Muscle of leg (tissue), 3 donors: ENCODE measurements at regions not wholly inside any gene's neighbourhood (a gene's known extent, or its start where the extent isn't known, plus 50 kb on each side); places are given as distances from the start of the nearest gene placed in this dataset.
A peak's percentile ranks its signal among the peaks of the same experiment; 100 is the strongest.

Experiments
- DNase-seq: peaks from one replicate; pipeline ENCODE4 v3.0.0; 2013
- H3K27ac ChIP-seq: one replicate; pipeline ENCODE4 v1.5.1; 2013; ENCODE audit warnings: mild to moderate bottlenecking, low read length, control low read depth
- H3K27me3 ChIP-seq: one replicate; pipeline ENCODE4 v1.6.1; 2013; ENCODE audit warnings: low read length; ENCODE audit not compliant: control insufficient read depth, insufficient read depth
- H3K36me3 ChIP-seq: one replicate; pipeline ENCODE4 v1.6.1; 2013; ENCODE audit warnings: low read length; ENCODE audit not compliant: control insufficient read depth, insufficient read depth
- H3K4me1 ChIP-seq: one replicate; pipeline ENCODE4 v1.6.1; 2013; ENCODE audit warnings: low read length; ENCODE audit not compliant: control insufficient read depth, insufficient read depth
- H3K4me3 ChIP-seq: one replicate; pipeline ENCODE4 v1.5.1; 2013; ENCODE audit warnings: low read length, control low read depth
- H3K9me3 ChIP-seq: replicated peaks from 2 replicates; pipeline ENCODE4 v1.6.1; 2013; ENCODE audit warnings: low read depth, low read length; ENCODE audit not compliant: control insufficient read depth
- WGBS: methylation state at CpG from one replicate; pipeline ENCODE4 v1.1.5; 2013; ENCODE audit warnings: missing lambda C conversion rate; ENCODE audit not compliant: insufficient coverage; 5-methylcytosine and 5-hydroxymethylcytosine counted together

DNA sequence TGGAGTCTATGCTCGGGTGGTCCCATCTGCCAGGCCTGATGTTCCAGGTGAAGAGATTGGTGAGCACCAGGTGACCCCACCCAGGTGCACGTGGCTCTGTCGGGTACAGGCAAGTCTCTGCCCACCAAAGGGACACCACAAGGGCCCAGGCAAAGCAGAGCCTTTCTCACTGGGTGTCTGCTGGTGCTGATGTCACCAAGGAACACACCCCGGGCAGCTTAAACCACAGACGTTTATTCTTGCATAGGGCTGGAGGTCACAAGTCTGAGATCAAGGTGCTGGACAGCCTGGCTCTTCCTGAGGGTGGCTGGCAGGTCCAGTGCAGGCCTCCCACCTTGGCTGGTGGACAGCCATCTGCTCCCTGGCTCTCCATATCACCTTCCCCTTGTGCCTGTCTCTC lies 100.7 kb upstream of the CD93 start:
- Histone ChIP-seq H3K9me3 (no peaks in the 10 kb centered on the region), H3K36me3 (no peaks in the 10 kb centered on the region), H3K27ac (no peak overlapping the region), H3K4me1 (peaks cover 13% of the 10 kb centered on the region), H3K4me3 (no peak overlapping the region), H3K27me3 (no peaks in the 10 kb centered on the region)
- no peak for DNase-seq
- WGBS: 77% methylated on average over 4 of the region's 5 CpGs

DNA sequence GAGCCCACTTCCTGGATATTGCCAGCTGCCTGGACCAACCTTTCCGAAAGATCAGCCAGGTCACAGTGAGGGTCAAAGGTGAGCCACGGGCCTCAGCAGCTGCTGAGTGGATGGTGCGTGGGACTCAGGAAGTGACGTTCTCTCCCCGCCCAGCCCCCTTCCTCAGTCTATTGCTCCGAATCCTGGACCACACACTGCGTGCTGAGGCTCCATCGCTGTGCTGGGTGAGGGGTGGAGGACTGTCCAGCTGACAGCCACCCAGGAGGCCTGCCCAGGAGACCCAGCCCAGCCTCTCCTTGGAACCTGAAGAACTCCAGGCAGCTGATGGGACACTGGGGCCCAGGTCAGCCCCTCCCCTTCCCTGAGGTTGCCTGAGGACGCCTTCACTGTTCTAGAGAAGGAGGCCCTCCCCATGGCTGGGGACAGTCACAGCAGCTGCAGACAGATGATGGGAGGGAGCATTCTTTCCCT lies 94.4 kb upstream of the CD93 start:
- no peak overlapping the region for H3K4me3 ChIP-seq
- H3K4me1 ChIP-seq: peaks cover 17% of the 10 kb centered on the region
- no peaks in the 10 kb centered on the region for H3K36me3 ChIP-seq
- 40% methylated on average over 1 of the region's 9 CpGs for WGBS
- H3K27me3 ChIP-seq: peaks cover 2% of the 10 kb centered on the region
- H3K9me3 ChIP-seq: peaks cover 6% of the 10 kb centered on the region
- DNase-seq: peak; percentile 84
- peak overlapping the region; percentile 43 for H3K27ac ChIP-seq

DNA sequence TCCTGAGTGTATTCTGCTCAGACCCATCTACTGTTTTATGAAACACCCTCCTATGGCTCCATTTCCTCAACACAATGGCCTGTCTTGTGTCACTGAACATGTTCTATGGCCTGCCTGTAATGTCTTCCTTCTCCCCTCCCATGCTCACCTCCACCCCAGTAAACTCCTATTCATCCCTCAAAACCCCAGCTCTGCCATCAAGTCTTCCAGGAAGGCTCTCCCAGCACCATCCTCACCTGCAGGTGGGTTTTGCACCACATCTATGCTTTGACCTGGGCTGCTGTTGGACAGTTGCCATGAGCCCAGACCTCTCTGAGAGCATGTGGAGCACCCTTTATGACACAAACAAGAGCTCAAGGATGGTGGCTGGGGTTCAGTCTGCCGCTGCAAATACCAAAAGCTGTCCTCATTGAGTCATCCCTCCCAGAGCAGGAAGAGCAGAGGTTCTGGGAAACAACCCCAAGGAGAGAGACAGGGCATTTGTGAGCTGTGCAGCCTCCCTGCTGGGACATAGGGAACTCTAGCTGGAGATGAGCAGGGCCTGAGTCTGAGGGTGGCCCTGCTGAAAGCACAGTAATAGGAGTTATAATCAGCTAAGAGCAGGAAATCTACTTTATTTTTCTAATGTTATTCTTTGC lies 93.8 kb upstream of the CD93 start:
- Histone ChIP-seq H3K27ac (peak overlapping the region; percentile 43), H3K4me3 (no peak overlapping the region)

DNA sequence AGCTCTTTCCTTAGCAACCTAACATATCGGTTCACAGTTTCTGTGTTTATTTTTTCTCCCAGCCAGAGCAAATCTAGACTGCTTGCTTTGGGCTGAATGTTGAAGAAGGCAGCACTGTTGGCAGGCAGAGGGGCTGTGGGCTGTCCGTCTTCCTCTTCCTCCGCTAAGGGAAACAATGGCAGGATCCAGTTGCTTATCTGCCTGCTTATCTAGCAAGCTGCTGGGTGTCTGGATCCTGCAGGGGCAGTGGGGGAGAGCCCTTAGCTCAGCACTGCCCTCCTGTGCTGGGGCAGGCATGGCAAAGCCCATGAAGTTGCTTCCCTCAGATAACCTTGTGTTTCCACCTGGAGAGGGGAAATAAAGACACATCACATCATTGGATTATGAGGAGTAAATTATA lies 92.7 kb upstream of the CD93 start:
- no CpG with 5 or more reads among the region's 3 CpGs for WGBS

More for the DNA sequence above, 93.8 kb upstream of the CD93 start:
- H3K27me3 ChIP-seq: peaks cover 2% of the 10 kb centered on the region
- no peaks in the 10 kb centered on the region for H3K36me3 ChIP-seq
- peaks cover 6% of the 10 kb centered on the region for H3K9me3 ChIP-seq
- peaks cover 17% of the 10 kb centered on the region for H3K4me1 ChIP-seq
- no CpG with 5 or more reads among the region's 1 CpG for WGBS
- no peak for DNase-seq

DNA sequence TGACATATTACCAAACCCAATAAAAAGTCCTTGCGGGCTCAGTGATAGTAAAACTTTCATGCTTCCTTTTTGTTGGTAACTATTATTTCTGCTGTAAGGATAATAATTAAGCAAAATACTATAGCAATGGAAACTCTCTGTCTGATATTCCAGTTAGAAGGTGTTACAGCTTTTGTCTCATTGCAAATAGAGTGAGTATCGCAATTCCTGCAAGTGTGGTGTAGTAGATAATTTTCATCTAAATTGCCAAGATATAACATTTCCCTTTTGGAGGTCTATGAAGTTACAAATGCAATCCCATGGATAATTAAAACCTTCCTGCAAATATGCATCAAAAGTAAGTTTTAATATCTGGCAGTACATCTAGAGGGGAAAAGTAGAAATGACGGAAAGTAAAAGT lies 88.7 kb upstream of the CD93 start:
- no peak for DNase-seq

More for the DNA sequence above, 92.7 kb upstream of the CD93 start:
- DNase-seq: peak; percentile 44
- H3K36me3 ChIP-seq: no peaks in the 10 kb centered on the region
- peaks cover 2% of the 10 kb centered on the region for H3K27me3 ChIP-seq
- H3K4me3 ChIP-seq: no peak overlapping the region
- peaks cover 6% of the 10 kb centered on the region for H3K9me3 ChIP-seq
- H3K27ac ChIP-seq: no peak overlapping the region
- H3K4me1 ChIP-seq: peaks cover 17% of the 10 kb centered on the region

DNA sequence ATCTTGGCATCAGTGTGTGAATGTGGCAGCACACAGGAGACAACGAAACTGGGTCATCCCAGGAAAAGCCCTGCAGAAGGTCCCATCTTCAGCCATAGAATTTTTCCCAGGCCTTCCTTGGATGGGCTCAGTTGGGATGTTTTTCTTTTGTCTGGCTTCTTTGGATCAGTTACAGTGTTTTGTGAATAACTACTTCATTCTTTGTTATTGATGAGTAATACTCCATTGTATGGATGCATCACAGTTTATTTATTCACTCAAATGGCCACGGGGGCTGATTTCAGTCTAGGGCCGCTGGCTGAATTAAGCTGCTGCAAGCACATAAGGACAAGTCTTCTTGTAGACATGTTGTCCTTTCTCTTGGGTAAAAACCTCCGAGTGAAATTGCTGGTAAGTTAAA lies 81.3 kb upstream of the CD93 start:
- Histone ChIP-seq H3K4me3 (no peak overlapping the region), H3K36me3 (no peaks in the 10 kb centered on the region), H3K27ac (no peak overlapping the region), H3K9me3 (no peaks in the 10 kb centered on the region), H3K4me1 (peaks cover 31% of the 10 kb centered on the region), H3K27me3 (no peaks in the 10 kb centered on the region)
- DNase-seq: no peak
- no CpG with 5 or more reads among the region's 4 CpGs for WGBS

More for the DNA sequence above, 88.7 kb upstream of the CD93 start:
- Histone ChIP-seq H3K27ac (no peak overlapping the region), H3K27me3 (peaks cover 2% of the 10 kb centered on the region), H3K9me3 (peaks cover 6% of the 10 kb centered on the region), H3K4me3 (no peak overlapping the region), H3K4me1 (peaks cover 6% of the 10 kb centered on the region), H3K36me3 (no peaks in the 10 kb centered on the region)
- WGBS: no CpG with 5 or more reads among the region's 3 CpGs

DNA sequence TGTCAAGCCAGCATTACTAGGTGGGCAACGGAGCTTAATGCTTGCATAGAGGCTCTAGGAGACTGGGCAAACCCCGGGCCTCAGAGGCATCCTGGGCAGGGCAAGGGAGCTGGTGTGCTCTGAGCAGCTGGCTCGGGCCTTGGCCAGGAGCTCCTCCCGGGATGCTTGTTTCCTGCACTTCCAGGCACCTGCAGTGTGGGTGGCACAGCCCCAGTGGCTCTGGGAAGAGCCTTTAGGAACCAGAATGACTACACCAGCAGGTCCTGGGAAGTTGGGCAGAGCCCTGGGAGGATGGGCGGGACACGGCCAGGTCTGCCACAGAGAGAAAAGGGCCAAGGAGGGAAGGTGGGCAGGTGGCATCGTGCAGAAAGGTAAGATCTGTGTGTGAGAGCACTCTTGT lies 80.4 kb upstream of the CD93 start:
- Histone ChIP-seq H3K9me3 (no peaks in the 10 kb centered on the region), H3K36me3 (no peaks in the 10 kb centered on the region), H3K4me1 (peaks cover 40% of the 10 kb centered on the region), H3K27ac (no peak overlapping the region), H3K4me3 (no peak overlapping the region), H3K27me3 (no peaks in the 10 kb centered on the region)
- WGBS: 92% methylated on average over 5 of the region's 7 CpGs
- DNase-seq: no peak

DNA sequence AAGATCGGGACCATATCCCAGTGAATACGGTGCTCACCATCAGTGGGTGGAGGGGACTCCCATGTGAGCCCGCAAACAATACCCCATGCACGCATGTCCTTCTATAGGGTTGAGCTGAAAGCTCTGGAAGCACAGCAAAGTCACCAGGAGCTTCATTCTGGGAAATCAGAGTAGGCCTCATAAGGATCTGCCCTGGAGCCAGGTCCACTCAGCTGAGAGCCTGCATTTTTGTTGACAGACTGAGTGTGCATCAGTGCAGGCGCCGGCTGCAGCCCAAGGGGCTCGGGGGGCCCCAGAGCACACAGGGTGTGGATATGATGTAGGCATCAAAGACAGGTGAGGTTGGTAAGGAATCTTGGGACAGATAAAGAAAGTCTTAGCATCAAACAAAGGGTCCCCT lies 79.8 kb upstream of the CD93 start:
- no peak for DNase-seq
- H3K9me3 ChIP-seq: no peaks in the 10 kb centered on the region
- H3K4me1 ChIP-seq: peaks cover 46% of the 10 kb centered on the region
- H3K36me3 ChIP-seq: no peaks in the 10 kb centered on the region
- no peak overlapping the region for H3K4me3 ChIP-seq
- WGBS: 91% methylated on average over 7 of the region's 7 CpGs
- H3K27ac ChIP-seq: no peak overlapping the region
- H3K27me3 ChIP-seq: no peaks in the 10 kb centered on the region

DNA sequence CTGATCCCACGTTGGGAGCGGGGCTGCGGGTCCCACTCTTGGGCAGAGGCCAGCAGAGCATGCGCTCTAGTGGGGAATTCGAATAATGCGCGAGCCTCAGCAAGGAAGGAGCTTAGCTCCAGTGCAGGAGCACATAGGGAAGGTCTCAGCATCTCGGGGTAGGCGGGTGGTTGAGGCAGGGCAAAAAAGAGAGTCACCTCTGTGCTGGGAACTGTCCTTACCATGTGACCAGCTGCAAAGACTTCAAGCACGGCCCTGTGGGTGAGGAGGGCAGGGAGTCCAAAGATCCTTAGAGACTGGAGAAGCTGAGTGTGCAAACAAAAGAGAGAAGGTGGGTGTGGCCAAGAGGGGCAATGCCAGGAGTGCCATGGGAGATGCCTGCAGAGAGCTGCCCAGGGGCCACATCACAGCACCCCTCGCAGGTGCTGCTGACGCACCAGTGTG lies 79.2 kb upstream of the CD93 start:
- no peaks in the 10 kb centered on the region for H3K36me3 ChIP-seq
- H3K4me3 ChIP-seq: no peak overlapping the region
- no peaks in the 10 kb centered on the region for H3K9me3 ChIP-seq
- H3K27me3 ChIP-seq: no peaks in the 10 kb centered on the region
- no peak overlapping the region for H3K27ac ChIP-seq
- no peak for DNase-seq
- H3K4me1 ChIP-seq: peaks cover 52% of the 10 kb centered on the region
- 71% methylated on average over 12 of the region's 12 CpGs for WGBS

DNA sequence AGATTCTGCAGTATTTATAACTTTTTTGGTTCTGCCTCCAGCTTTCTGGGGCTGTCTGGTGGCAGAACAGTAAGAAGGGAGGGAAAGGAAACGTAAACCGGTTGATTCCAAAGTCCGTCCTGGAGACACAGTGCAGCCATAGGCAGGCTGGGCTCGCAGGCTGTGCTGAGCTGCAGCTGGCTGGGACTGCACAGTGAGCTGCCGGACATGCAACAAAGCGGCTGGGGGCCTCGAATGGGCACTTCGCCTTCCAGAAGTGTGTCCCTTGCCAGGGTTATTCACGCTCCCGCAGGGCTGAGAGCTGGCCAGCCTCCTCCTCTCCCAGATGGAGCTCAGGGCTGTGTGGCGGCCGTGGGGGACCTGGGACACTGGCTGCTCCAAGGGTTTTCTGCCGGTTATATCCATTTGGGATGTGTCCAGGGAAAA lies 78.1 kb upstream of the CD93 start:
- Histone ChIP-seq H3K36me3 (no peaks in the 10 kb centered on the region), H3K4me1 (peaks cover 61% of the 10 kb centered on the region), H3K9me3 (no peaks in the 10 kb centered on the region), H3K27ac (no peak overlapping the region), H3K27me3 (no peaks in the 10 kb centered on the region), H3K4me3 (no peak overlapping the region)
- WGBS: 7% methylated on average over 8 of the region's 13 CpGs
- DNase-seq: peak; percentile 81

DNA sequence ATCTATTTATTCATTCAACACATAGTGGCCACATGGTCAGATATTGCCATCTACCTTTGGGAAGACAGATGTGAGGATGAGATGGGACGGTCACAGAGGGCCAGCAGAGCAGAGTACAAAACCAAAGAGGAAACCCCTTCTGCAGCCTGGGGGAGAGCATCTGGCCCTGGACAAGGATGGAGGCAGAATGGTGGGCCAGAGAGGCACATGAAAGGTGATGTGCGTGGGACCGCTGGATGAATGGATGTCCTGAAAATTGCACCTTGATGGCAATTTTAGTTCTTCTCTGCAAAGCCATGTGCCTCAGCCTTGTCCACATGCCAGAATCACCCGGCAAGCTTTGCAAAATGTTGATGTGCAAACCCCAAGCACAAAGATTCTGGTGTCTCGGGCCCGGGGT lies 77.4 kb upstream of the CD93 start:
- 92% methylated on average over 4 of the region's 6 CpGs for WGBS
- Histone ChIP-seq H3K4me3 (no peak overlapping the region), H3K27ac (no peak overlapping the region), H3K4me1 (peaks cover 63% of the 10 kb centered on the region), H3K9me3 (no peaks in the 10 kb centered on the region), H3K27me3 (no peaks in the 10 kb centered on the region), H3K36me3 (no peaks in the 10 kb centered on the region)
- no peak for DNase-seq
